ENCODE measurements at regions not wholly inside any gene's neighbourhood (a gene's known extent, or its start where the extent isn't known, plus 50 kb on each side); places are given as distances from the start of the nearest gene placed in this dataset.
"Not testable (repeated sequence)": the region's sequence is repeated elsewhere in the genome, so short reads cannot be mapped to it uniquely, and the experiment has no call there.

DNA sequence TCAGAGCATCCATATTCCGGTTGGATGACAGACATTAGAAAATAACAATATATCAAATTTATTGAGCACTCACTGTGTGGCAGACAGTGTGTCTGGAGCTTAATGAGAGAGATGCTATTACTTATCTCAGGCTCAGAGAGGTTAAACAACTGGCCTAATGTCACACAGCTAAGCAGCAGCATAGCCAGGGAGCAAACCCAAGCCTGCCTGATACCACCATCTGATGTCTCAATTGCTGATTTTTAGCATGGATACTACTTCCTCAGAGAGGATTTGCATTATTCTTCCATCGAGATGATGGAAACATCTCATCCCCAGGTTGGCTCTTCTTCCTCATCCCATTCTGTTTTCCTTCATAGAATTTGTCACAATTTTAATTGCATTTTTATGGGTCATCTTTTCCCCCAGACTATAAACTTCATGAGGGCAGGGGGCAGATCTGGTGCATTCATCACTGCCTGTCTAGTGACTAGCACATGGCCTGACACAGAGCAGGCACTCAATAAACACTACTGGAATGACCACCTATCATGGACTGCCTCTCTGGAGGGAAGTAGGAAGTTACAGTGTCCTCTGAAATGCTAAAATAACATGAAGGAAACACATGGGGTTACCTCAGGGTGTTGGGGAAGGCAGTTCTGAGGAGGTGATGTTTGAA is 344.8 kb upstream of the CCL2 start:
- no peak for DNase-seq

- DNase-seq, result no peak
These were observed 341.0 kb upstream of the CCL2 start for GRCh38 chr17:33914125-33914524.

- DNase-seq, result no peak
These were observed 332.1 kb upstream of the CCL2 start for GRCh38 chr17:33922971-33923370.

DNA sequence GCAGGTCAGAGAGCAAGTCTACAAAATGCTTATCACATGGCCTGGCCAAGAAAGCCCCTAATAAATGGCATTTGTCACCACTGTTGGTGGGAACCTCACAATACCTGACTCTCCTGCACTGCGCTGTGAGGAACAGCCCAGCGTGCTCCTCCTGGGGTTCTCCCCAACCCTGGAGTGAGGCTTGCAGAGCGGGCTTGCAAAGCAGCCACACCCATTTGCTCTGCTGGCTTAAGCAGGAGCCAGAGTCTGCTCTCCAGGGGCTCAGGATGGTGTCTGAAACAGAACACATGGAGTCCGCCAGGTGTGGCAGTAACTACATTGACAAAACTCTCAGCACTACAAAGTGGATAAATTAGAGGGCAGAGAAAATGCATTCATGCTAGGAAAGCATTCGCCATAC is 331.0 kb upstream of the CCL2 start:
- DNase-seq, result no peak

- DNase-seq, result no peak
These were observed 329.4 kb upstream of the CCL2 start for GRCh38 chr17:33925649-33926048.

DNA sequence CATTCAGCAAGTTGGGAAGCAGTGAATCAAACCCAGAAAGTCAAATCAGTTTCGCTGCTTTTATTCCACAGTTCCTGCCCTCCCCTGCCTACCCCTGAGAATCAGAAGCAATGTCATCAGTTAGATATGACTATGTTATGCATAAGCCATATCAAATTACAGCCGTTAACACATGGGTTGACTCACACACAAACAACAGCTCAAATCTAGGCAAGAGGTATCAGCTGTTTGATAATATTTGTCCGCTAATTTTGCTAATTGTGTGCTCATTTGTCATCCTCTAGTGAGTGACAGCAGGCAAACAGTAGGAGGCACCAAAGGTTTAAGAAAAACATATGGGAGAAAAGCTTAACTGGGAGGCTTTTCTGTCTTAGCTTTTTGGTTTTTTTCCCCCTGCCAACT is 327.4 kb upstream of the CCL2 start:
- peak; percentile 16 for DNase-seq

- no peak for DNase-seq
These were observed 325.8 kb upstream of the CCL2 start for GRCh38 chr17:33929181-33929724.

DNA sequence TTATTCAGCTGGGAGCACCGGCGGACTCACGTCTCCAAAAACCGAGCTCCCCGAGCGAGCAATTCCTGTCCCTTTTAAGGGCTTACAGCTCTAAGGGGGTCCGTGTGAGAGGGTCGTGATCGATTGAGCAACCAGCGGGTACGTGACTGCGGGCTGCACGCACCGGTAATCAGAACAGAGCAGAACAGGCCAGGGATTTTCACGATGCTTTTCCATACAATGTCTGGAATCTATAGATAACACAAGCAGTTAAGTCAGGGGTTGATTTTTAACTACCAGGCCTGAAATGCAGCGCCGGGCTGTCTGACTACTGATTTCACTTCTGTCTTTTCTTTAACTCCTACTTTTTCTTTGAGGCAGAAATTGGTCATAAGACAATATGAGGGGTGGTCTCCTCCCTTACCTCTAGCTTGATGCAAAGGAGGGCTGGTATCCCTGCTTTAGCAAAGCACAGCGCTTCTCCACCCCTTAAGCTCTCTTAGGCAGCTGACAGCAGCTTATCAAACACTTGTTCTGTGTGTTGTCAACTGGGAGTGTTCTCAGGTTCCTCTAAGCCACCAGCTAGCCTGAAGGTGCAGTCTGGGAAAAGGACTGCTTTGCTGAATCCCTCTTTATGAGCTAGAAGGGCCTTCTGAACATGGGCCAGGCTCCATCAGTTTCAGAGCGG is 323.8 kb upstream of the CCL2 start:
- not testable (repeated sequence) for DNase-seq

GRCh38 chr17:33932996-33933395 is 322.1 kb upstream of the CCL2 start:
- no peak for DNase-seq

GRCh38 chr17:33933576-33933975 is 321.5 kb upstream of the CCL2 start:
- DNase-seq, result no peak

DNA sequence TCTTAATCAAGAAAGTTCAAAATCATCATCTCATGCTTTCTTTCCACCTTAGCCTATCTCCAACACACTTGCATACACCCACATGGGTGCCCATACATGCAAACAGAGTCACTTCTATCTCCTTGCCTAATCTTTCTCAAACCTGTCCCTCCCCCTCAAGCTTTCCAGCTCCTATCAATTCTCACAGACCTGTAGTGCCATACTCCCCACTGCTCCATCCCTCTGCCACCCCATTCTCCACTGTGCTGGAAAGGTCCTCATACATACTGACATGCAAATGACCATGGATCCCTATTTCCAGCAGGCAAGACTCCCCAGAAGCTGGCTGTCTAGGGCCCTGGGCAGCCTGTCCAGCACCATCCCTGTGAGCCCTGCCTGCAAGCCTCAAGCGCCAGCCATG is 320.4 kb upstream of the CCL2 start:
- no peak for DNase-seq

GRCh38 chr17:33935822-33936221 is 319.3 kb upstream of the CCL2 start:
- no peak for DNase-seq

GRCh38 chr17:33936764-33937163 is 318.3 kb upstream of the CCL2 start:
- no peak for DNase-seq

DNA sequence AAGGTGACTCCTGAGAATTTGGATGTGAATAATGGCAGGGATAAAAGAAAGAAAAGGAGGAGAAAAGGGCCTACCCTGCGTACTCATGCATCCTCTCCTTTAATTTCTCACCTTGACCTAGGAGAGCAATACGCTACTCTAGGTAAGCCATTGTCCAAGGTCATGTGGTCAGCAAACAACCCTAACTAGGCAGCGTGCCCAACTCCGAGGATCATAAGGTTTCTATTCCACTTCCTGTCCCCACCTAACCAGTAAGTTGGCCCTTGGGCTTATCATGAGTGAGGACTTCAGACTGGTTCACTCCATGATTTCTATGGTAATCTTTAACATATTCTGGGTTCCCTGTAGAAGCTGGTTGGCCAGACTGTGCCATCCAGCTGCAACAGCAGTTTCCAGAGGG is 315.1 kb upstream of the CCL2 start:
- DNase-seq, result no peak

- DNase-seq, result no peak
These were observed 314.2 kb upstream of the CCL2 start for GRCh38 chr17:33940769-33941370.

DNA sequence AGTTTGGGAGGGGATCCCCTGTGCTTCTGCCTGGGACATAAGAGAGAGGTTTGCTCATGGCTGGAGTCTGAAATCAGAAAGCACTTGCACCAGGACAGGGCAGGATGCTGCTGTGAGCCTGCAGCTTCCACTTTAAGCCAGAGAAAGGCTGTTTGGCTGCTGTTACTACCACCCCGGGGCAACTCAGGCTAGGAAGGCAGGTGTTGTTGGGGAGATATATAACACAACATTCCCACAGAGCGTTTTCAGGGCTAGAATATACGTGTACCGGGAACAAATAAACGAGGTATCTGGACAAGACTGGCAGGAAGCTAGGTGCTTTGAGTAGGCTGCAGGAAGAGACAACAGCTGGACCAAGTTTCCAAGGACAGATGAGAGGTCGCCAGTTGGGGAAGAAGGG is 313.3 kb upstream of the CCL2 start:
- no peak for DNase-seq

DNA sequence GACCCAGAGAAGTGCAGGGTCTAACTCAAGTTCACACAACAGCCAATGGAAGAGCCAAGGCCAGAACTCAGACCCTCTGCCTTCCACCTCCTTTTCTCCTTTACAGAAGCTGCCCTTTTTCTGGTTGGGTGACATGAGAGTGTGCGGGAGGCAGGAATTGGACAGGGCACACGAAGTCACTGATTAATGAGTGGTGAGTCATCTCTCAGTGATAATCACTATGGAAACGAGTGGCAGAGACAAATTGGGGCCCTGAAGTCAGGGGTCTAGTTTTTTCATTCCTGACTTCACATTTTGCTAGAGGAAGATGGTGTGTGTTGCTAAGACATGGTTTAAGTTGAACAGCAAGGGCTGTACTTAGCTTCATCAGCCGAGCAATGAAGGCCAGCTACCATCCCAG is 312.7 kb upstream of the CCL2 start:
- DNase-seq, result no peak

DNA sequence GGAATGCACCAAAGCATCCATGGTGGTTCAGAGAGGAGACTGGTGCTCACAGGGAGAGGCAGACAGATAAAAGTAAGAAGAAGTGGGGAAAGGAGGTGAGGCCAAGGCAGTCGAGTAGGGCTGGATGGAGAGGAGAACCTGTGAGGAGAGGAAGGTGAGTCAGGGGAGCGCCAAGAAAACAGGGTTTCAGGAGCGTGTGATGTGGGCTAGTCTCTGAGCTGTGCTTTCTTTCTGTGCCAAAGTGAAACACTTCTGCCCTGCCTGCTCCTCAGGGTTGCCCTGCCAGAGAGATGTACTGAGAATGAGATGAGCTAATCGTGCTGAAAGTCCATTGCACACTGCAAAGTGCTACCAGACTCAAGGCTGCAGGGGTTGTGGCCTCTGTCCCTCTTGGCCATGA is 310.7 kb upstream of the CCL2 start:
- no peak for DNase-seq

DNA sequence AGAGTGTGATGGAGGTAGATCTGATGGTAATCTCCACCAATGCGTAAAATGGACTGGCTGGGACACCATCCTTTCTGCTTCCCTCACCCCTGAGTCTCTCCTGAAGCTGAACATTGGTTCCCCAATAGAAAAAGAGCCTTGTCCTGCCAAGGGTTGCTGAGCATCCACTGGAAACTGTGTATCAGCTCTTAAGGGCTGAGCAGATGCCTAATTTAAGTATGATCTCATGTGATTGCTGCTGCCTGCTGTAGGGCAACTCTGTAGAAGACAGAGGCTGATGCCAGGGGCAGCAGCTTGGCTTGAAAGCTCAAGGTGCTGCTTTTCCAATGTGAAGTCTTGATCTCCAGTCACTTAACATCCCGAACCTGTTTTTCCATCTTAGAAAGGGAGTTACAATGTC is 310.3 kb upstream of the CCL2 start:
- DNase-seq, result no peak

DNA sequence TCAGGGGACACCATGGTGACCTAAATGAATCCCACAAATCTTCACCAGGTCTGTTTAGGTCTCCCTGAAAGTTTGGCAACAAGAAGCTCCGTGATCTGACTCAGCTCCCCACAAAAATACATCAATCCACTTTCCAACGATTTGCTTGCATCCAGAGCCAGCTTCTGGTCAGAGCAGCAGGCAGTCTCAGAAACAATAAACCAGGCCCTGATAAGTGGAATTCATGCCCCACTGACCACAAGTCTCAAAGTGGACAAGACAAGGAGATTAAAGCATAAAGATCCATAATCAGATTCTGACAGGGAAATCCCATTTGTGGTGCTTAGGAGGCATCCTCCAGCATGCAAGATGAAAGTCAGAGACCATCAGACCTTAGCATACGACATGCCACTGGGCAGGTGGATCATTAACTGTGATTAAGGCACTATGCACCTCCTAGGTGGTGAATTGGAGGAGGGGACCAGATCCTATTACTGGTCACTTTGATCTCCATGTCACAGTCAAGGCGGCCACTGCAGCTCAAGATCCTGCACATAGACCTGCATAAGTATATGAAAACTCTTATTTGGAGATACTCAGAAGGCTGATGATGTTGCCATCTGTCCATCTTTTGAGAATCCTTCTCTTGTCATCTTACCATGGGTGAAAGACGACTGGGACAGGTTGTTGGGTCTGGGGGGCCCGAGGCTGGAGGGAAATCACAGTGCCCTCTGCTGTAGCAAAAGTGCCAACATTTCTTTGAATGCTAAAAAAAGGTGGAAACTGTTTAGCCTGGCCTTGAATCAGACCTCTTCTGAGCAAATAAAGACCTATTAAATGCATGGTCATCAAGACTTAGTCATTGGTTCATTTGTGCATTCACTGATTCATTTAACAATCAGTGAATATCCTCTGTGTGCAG is 309.2 kb upstream of the CCL2 start:
- no peak for DNase-seq

GRCh38 chr17:33947762-33948161 is 307.3 kb upstream of the CCL2 start:
- no peak for DNase-seq

DNA sequence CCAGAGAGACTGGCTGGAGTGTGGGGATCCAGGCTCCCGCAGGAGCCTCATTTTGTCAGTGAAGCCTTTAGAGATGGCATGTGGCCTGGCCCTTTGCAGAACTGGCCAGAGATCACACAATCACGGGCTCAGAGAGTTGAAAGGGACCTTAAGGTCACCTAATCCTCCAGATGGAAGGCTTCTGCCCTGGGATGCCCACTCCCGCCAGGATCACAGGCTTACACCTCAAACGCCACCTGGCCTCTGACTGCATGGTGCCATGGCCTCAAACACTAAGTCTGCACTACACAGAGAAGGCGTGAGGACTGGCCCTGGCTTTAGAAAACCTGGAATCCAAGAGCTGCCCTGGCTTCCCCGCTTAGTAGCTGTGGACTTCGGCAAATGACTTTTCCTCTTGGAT is 306.8 kb upstream of the CCL2 start:
- DNase-seq, result no peak

DNA sequence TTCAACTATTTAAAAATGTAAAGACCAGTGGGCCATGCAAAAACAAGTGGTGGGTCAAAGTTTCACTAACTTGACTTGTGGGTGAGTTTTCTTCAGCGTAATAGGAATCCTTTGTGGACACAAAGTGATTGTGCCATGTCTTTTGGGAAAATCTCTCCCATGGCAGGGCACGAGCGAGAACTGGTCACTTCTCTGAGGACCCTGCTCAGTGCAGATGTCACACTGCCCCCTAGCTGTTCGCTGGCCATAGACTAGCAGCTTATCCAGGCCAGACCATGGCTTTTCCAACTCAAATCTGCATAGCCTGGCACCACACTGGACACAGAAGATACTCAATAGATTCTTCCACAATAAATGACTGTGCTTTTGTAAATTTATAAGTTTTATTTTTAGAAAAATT is 306.0 kb upstream of the CCL2 start:
- no peak for DNase-seq
